NOMO-1 treated with DMSO at 0.1 percent for 48 hours (cell line): ENCODE measurements at regions not wholly inside any gene's neighbourhood (a gene's known extent, or its start where the extent isn't known, plus 50 kb on each side); places are given as distances from the start of the nearest gene placed in this dataset.

Source experiments
- DNase-seq: peaks from one replicate; lab custom pipeline; 2025; ENCODE audit not compliant: unreplicated experiment; lab: John Stamatoyannopoulos, UW

GRCh38 chr10:92747066-92747465 is 57.3 kb downstream of the HHEX start:
- DNase-seq = no peak

- DNase-seq = peak; percentile 47
Observed at GRCh38 chr10:92747600-92747999, 57.8 kb downstream of the HHEX start.

- peak; percentile 71 for DNase-seq
Observed at GRCh38 chr10:92750791-92751533, 61.2 kb downstream of the HHEX start.

DNA sequence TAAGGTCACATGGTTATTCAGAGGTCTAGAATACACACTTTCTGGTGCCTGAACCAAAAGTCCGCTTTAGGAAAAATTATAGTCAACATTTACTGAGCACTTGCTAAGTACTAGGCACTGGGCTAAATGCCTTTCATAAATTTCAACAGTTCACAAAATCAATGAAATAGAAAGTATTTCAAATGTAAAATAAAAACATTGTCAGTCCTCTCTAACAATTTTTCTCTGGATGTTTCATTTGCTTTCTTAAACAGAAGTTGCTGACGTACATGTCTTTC is 61.7 kb downstream of the HHEX start:
- no peak for DNase-seq

DNA sequence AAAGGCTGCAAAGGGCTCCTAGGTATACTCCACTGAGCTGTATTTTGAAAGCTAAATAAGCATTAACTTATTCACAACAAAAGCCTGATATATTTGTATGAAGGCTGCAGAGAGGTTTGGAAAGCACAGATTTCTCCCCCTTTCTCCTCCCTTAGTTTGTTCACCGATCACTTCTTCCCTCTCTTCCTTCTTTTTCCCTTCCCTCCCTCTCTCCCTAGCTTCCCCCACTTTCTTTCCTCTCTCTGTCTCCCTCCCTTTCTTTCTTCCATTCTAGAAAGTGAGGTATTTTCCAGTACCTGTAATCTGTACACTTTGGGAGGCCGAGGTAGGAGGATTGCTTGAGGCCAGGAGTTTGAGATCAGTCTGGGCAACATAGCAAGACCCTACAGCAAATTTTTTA is 62.1 kb downstream of the HHEX start:
- DNase-seq = no peak

GRCh38 chr10:92753865-92754264 is 64.1 kb downstream of the HHEX start:
- DNase-seq = no peak

GRCh38 chr10:92755725-92756124 is 66.0 kb downstream of the HHEX start:
- no peak for DNase-seq

DNA sequence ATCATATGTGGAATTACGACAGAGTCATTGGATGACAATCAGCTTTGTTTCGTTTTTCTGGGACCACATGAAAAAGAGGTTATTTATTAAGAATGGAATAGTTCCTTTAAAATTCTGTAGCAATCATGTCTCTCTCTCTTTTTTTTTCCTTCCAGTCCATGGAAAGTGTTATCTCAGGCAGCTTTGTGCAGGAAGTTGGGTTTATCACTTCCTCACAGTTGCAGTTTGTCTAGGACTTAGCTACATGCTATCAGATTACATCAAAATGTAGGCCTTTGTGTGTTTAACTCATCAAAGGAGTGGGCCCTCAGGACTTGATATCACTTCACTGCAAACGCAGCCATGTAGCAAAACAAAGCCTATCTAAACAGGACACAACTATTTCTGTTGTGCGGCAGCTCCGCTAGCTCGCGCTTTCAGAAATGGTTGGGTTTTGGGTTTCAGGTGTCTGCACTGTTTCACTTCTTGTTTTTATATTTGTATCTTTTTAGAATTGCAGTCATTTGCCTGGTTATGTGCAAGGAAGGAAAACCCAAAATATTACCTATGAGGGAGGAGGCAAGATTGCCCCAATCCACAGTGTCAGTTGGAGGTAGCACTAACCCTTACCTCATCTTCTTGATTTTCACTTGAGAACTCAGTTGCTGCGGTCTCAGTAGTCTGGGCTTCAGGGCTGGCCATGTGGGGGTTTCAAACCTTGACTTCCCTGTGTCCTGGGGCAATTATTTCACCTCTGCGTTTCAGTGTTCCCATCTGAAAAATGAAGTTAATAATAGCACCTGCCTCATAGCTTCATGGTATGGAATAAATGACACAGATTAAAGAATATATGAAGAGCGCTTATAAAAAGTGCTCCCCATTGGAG is 66.7 kb downstream of the HHEX start:
- peak; percentile 81 for DNase-seq

DNA sequence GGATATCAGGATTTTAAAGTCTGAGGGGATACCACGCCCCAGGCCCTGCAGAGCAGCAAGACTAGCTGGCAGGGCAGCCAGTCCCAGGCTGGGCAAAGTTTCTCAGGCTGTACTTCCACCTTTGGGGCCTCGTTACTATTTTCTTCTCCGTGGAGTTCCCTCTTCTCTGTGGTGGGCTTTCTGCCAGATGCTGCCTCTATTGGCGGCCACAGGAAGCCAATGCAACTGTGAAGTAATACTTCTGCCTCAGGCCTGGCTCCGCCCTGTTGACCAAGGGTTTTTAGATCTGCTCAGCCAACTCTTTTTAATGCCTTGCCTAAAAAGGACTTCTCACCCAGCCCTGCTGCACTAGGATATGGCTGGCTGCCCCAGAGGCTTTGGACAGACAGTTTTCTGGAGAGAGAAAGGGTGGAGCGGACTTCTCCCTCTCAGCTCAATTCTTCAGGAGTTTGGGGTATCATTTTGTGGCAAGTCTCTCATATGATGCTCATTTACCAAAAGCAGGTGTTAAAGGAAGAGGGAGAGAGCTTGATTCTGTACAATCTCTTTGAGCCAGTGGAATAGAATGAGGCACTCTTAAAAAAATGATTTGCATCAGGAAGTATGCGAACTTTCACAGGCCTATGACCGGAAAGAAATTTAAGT is 67.4 kb downstream of the HHEX start:
- DNase-seq = peak; percentile 98

- DNase-seq = no peak
Observed at GRCh38 chr10:92757711-92758104, 68.0 kb downstream of the HHEX start.

DNA sequence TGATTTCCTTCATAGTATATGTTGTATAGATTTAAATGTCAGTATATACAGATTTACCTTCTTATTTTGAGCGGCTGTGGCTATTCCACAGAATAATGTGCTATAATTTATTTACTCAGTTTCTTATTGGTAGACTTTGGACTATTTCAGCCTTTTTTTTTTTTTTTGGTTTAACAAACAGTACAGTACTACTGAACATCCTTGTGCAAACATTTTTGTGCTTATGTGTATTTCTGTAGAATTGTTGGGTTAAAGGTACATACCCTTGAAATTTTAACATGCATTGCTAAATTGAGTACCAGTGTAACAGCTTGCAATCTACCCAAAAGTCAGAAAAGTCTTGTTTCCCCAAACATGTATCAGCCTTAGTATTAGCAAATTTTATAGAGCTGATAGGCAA is 68.8 kb downstream of the HHEX start:
- DNase-seq = no peak

DNA sequence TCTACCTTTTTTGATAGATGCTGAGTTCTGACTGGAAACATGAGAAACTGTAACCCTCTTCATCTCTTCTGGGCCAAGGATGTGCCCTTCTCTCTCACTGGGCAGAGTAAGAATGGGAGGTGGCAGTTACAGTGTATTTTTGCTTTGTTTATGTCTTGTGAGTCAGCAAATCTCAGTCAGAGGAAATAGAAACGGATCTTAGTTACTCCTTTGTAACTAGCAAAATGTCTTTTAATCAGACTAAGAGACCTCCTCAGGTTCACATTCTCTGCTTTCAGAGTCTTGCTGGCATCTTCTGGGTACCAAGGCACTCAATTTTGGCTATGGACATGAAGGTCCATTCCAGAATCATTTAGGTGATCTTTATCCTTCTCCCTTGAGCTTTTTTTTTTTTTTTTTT is 70.9 kb downstream of the HHEX start:
- DNase-seq = peak; percentile 67

DNA sequence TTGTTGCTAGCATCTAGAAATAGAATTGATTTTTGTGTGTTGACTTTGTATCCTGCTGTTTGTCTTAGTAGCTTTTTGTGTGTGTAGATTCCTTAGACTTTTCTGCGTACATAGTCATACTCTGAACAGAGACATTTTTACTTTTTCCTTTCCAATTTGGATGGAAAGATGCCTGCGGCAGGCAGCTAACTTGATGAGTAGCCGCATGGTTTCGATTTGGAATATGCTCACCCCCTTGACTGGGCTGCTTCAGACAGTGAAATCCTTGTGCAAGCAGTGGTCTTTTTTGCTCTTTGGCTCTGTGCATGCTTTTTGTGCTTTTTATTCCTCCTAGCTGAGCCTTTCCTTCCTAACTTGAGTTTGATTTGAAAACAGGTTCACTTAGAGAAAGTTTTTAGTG is 71.8 kb downstream of the HHEX start:
- DNase-seq = no peak

DNA sequence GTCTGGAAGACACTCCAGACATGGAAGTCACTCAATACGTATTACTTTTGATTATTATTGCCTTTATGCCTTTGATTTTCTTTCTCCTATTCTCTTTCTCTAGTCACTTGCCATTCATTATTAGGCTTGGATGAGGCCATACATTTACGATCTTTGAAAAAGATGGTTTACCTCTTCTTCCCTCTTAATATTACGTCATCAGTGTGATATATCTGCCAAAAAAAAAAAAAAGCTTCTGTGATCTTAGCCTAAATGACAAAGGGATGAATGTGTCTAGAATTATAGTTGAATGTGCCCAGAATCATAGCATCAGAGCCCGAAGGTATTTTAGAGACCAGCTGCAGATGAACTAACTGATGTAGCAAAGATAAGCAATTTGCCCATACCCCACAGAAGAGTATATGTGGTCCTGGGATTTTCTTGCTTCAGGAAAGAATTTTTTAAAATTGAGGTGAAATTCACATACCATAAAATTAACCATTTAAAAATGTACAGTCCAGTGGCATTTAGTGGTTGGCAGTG is 73.9 kb downstream of the HHEX start:
- peak; percentile 10 for DNase-seq

DNA sequence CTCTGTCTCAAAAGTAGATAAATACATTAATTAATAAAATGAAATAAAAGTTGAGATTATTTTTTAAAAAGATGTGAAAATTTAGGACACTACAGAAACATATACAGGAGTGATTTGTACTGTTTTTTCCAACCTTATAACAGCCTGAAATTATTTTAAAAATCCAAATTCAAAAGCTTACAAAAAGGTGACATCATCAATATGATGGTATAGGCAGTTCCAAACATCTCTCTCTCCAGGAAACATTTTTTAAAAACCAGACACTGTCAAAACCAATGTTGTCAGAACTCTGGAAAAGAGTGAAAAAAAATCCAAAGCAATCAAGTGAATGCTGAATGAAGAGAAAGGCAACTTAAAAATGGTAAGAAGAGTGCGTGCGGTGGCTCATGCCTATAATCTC is 76.7 kb downstream of the HHEX start:
- no peak for DNase-seq

GRCh38 chr10:92768104-92768503 is 78.3 kb downstream of the HHEX start:
- DNase-seq = no peak

DNA sequence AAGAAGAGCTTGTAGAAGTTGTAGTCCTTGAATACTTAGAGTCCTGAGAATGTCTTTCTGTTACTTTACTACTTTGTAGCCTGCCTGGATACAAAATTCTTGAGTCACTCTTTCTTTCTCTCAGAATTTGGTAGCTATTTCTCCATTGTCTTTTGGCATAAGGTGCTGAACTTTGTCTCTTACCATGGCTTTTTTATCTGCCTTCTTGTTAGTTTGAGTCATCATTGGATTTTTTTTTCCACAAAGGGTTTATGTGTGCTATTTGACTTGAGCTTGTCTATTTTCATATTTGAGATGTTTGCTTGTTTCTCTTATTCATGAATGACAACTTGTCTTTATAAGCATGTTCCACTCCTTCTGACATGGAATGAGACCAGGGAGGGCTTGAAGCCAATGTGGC is 74.5 kb upstream of the EXOC6 start:
- no peak for DNase-seq

DNA sequence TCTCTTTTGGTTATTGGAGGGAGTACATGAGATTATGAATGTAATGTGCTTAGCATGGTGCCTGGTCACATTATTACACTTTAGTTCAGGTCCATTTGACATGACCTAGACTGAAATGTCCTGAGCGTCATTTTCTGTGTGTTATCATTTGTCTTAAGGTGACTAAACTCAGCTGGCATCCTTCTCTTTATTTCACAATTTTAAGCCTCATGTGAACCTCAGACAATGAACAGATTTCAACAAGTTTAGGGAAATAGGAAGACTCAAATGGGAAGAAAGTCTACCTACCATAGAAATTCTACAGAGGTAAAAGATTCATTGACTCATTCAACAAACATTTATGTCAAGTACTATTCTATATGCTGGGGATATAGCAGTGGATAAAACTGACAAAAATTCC is 70.2 kb upstream of the EXOC6 start:
- no peak for DNase-seq

- no peak for DNase-seq
Observed at GRCh38 chr10:92785118-92785517, 63.2 kb upstream of the EXOC6 start.

DNA sequence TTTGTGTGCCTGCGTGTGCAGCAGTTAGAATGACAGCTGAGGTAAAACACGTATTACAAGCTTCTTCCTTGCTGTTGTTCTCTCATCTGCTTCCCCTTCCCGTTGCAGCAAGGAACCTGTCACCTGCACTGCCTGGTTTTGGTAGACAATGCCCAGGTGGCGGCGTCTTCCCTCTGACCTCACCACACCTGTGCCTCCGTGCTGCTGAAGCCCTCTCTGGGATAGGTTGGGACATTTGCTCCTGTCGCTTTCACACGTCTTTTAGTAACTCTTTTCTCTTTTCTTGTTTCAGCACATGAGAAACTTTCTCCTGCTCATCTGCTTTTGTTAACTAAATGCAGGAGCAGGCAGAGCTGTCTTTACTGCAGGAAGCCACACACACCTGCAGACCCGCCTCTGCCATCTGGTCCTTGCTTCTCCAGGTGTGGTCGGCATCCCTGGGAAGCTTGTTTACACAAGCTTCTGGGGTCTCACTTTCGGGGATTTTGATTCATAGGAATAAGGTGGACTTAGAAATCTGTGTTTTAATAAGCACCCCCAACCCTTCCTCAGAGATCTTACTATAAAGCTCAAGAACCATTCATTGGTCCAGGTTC is 60.7 kb upstream of the EXOC6 start:
- DNase-seq = no peak

DNA sequence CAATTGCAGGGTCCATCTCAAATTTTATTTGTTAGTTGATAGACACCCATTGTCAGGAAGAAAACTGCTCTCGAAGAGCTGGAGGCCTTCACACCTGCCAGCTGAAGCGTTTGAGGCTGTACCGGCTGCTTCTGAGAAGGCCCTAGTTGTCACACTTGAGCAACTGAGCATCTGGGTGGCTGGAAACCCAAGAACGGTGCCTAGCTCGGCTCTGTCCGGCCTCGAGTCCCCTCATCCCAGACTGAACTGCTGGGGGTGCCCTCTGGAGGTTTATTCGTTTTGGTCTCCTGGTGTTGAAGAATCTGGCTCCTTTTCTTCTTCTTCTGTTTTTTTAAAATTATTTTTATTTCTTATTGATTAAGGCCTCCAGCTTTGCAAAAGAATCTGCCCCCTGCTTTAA is 59.3 kb upstream of the EXOC6 start:
- no peak for DNase-seq

DNA sequence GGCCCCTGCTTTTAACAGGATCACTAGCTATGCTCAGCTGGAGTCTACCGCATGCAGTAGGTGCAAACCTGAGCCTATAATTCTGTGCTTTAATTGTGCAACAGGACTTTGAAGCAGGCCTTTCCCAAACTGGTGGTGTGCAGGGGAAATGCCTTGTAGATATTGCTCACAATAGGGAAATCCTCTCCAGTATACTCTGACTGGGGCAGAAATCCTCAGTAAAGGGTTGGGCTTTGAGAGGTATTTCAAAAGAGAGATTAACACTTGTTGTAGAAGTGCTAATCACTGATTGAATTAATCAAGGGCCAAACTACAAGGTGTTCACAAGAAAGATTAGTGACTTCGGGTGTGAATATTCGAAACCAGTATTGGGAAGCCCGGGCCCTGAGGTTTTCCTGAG is 58.5 kb upstream of the EXOC6 start:
- DNase-seq = no peak
